GM12878 (cell line): ENCODE measurements at regions not wholly inside any gene's neighbourhood (a gene's known extent, or its start where the extent isn't known, plus 50 kb on each side); places are given as distances from the start of the nearest gene placed in this dataset.

Source experiments
- ATAC-seq: fragments of 200-7000 bp; cut with Tn5 transposase; 3 replicates; pipeline ENCODE4 v1.9.1; 2020; ENCODE audit warnings: mild to moderate bottlenecking, moderate library complexity
- BruUV-seq: library from RNA; stranded (reverse); fragments of 400-500 nt; replicated peaks from 2 replicates; lab custom pipeline; 2021; lab: Mats Ljungman, UMichigan
- CTCF ChIA-PET: fragments of 300-600 bp; sonication (Branson Sonifier 250); formaldehyde crosslinking; extraction: SDS; loops from one replicate; lab custom pipeline; 2021; ENCODE audit warnings: inconsistent platforms; lab: Yijun Ruan, JAX
- POLR2A ChIA-PET: fragments of 350-600 bp; formaldehyde crosslinking; extraction: SDS; loops from one replicate; lab custom pipeline; 2021; ENCODE audit warnings: inconsistent platforms; lab: Charles Lee
- RAD21 ChIA-PET: fragments of 300-600 bp; sonication (Branson Sonifier 250); formaldehyde crosslinking; loops from one replicate; lab custom pipeline; 2023; ENCODE audit warnings: antibody characterized with exemption; ENCODE audit not compliant: unreplicated experiment; lab: Charles Lee
- SMC1A ChIA-PET: fragments of 300-600 bp; sonication (Branson Sonifier 250); formaldehyde crosslinking; loops from one replicate; lab custom pipeline; 2023; ENCODE audit not compliant: unreplicated experiment, uncharacterized antibody; lab: Charles Lee
- DNase-seq: peaks from one replicate; pipeline ENCODE4 v3.0.0-alpha.2; 2011; ENCODE audit warnings: low read depth, low spot score
- FAIRE-seq: peaks from 3 replicates; lab custom pipeline; 2011; peaks lifted over from hg19 to GRCh38; lab: Jason Lieb, UNC
- H2AFZ ChIP-seq: 2 replicates; pipeline ENCODE4 v1.6.0; 2011; ENCODE audit warnings: low read depth, low read length, control low read depth; ENCODE audit not compliant: control insufficient read depth
- H3K27ac ChIP-seq: 2 replicates; pipeline ENCODE4 v1.5.1; 2011; ENCODE audit warnings: control low read depth; ENCODE audit not compliant: control insufficient read depth, insufficient read depth
- H3K27me3 ChIP-seq, 2 experiments: replicated peaks in 1 of 2; 2 replicates each; pipeline versions ENCODE4 v1.6.0 to v1.6.1; 2011; ENCODE audit warnings: low read length in 1 of 2; ENCODE audit not compliant: control insufficient read depth in 2 of 2, insufficient read depth in 2 of 2
- H3K36me3 ChIP-seq, 2 experiments: 2 replicates each; pipeline ENCODE4 v1.5.1; 2011; ENCODE audit warnings: low read length in 1 of 2; ENCODE audit not compliant: control insufficient read depth in 2 of 2, insufficient read depth in 2 of 2
- H3K4me1 ChIP-seq: 2 replicates; pipeline ENCODE4 v1.6.1; 2011; ENCODE audit warnings: mild to moderate bottlenecking, low read length, moderate library complexity, mixed read lengths; ENCODE audit not compliant: control insufficient read depth, insufficient read depth
- H3K4me2 ChIP-seq: 2 replicates; pipeline ENCODE4 v1.6.0; 2011; ENCODE audit warnings: control low read depth; ENCODE audit not compliant: control insufficient read depth, insufficient read depth
- H3K4me3 ChIP-seq: fragments of 200-600 bp; sonication (generic); 2 replicates; pipeline ENCODE4 v1.5.1; 2016
- H3K79me2 ChIP-seq: 2 replicates; pipeline ENCODE4 v1.6.0; 2011; ENCODE audit warnings: low read length; ENCODE audit not compliant: control insufficient read depth, insufficient read depth
- H3K9ac ChIP-seq: 2 replicates; pipeline ENCODE4 v1.8.0; 2011; ENCODE audit warnings: low read length, control low read depth, mixed read lengths; ENCODE audit not compliant: control insufficient read depth, insufficient read depth
- H3K9me3 ChIP-seq: replicated peaks from 3 replicates; pipeline ENCODE4 v1.5.1; 2011; ENCODE audit warnings: mild to moderate bottlenecking, low read length; ENCODE audit not compliant: control insufficient read depth, insufficient read depth
- H4K20me1 ChIP-seq: 2 replicates; pipeline ENCODE4 v1.6.0; 2011; ENCODE audit not compliant: control insufficient read depth, insufficient read depth
- CHD2 ChIP-seq: IDR thresholded peaks from 2 replicates; pipeline ENCODE4 v1.6.1; 2011; ENCODE audit warnings: low read depth, low read length, improper control_type of control experiment, borderline replicate concordance
- HDAC6 ChIP-seq: fragments of 200-600 bp; sonication (generic); IDR thresholded peaks from one replicate; pipeline ENCODE4 v1.8.0; 2017; ENCODE audit warnings: antibody characterized with exemption; ENCODE audit not compliant: unreplicated experiment
- IRF4 ChIP-seq: IDR thresholded peaks from 2 replicates; pipeline ENCODE4 v1.6.1; 2011; ENCODE audit warnings: low read depth, low read length
- RBBP5 ChIP-seq: fragments of 200-600 bp; sonication (generic); conservative IDR thresholded peaks from 2 replicates; pipeline ENCODE4 v1.6.1; 2016
- RELA ChIP-seq: fragments of 450-650 bp; IDR thresholded peaks from 2 replicates; pipeline ENCODE4 v1.8.0; 2014; ENCODE audit warnings: borderline replicate concordance; ENCODE audit not compliant: partially characterized antibody
- whole genome bisulfite sequencing: methylation state at CpG from one replicate; pipeline ENCODE4 v1.1.6; 2016; ENCODE audit warnings: low lambda C conversion rate; ENCODE audit not compliant: insufficient replicate concordance, insufficient coverage; ENCODE audit errors: missing lambda C conversion rate; 5-methylcytosine and 5-hydroxymethylcytosine counted together
- in situ Hi-C: fragments of 300-500 bp; cut with MboI; formaldehyde crosslinking; loops from 9 replicates; pipeline ENCODE4 v1.14.3; 2018; ENCODE audit warnings: mixed read lengths
- intact Hi-C: fragments of 100-400 bp; cut with micrococcal nuclease; formaldehyde crosslinking; loops from one replicate; pipeline ENCODE4 v1.14.2; 2022; ENCODE audit not compliant: unreplicated experiment
- TF ChIP-seq, protein P1 (sequence below): fragments of 450-650 bp; IDR thresholded peaks from 2 replicates; pipeline ENCODE4 v1.6.1; 2017; ENCODE audit warnings: borderline replicate concordance
- TF ChIP-seq, protein P2 (sequence below): fragments of 450-650 bp; IDR thresholded peaks from 2 replicates; pipeline ENCODE4 v1.6.1; 2014; ENCODE audit warnings: mild to moderate bottlenecking
- TF ChIP-seq, protein P3 (sequence below): fragments of 450-650 bp; IDR thresholded peaks from 2 replicates; pipeline ENCODE4 v1.6.1; 2016; ENCODE audit warnings: mild to moderate bottlenecking
- TF ChIP-seq, protein P4 (sequence below): fragments of 450-650 bp; formaldehyde crosslinking; IDR thresholded peaks from 2 replicates; pipeline ENCODE4 v1.4.0; 2022; ENCODE audit warnings: mild to moderate bottlenecking, moderate library complexity
- TF ChIP-seq, protein P5 (sequence below): fragments of 450-650 bp; formaldehyde crosslinking; IDR thresholded peaks from 2 replicates; pipeline ENCODE4 v1.5.0; 2022; ENCODE audit warnings: mild to moderate bottlenecking, missing genetic modification characterization

DNA sequence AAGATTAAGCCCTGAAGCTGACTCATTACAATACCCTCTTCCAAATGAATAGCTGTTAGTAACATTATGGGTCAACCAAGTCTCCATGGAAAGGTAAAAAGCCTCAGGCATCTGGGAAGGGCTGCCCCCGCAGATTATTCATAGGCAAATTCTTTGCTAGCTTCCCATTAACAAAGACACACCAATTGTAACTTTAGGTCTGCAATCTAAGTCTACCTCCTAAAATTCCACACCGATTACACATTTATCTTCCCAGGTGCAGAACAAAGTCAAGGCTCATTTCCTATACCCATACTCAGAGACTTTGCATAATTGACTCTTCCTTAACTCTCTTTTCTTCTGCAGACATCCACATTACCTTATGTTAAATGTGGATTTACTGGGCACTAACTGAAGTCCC lies 826.3 kb upstream of the MBL2 start:
- BruUV-seq: no TSS peak
- no peak for FAIRE-seq
- in situ Hi-C loops: loop anchor here (25.0 kb wide), 1 partner anchor 813 kb away; no protein-coding TSS in a partner anchor

More for the DNA sequence above, 826.3 kb upstream of the MBL2 start:
- ChIA-PET SMC1A (interaction anchor here (1.0 kb wide), 1 partner anchor 1664 kb away, joined by 3 read pairs; no protein-coding TSS in a partner anchor), CTCF (interaction anchor here (0.6 to 0.9 kb wide), 3 partner anchors 122 to 647 kb away, joined by 3 read pairs; no protein-coding TSS in a partner anchor), POLR2A (interaction anchor here (1.2 kb wide), 1 partner anchor 803 kb away, joined by 3 read pairs; no protein-coding TSS in a partner anchor), RAD21 (interaction anchor here (1.7 kb wide), 1 partner anchor 647 kb away, joined by 5 read pairs; no protein-coding TSS in a partner anchor)
- ATAC-seq: no peak
- no peaks in the 10 kb centered on the region for H4K20me1 ChIP-seq
- no peak overlapping the region for H3K9ac ChIP-seq
- no peak overlapping the region for H3K4me2 ChIP-seq
- intact Hi-C loops: loop anchor here (10.0 kb wide), 2 partner anchors 384 to 714 kb away; no protein-coding TSS in a partner anchor
- TF ChIP-seq, protein P1, sequence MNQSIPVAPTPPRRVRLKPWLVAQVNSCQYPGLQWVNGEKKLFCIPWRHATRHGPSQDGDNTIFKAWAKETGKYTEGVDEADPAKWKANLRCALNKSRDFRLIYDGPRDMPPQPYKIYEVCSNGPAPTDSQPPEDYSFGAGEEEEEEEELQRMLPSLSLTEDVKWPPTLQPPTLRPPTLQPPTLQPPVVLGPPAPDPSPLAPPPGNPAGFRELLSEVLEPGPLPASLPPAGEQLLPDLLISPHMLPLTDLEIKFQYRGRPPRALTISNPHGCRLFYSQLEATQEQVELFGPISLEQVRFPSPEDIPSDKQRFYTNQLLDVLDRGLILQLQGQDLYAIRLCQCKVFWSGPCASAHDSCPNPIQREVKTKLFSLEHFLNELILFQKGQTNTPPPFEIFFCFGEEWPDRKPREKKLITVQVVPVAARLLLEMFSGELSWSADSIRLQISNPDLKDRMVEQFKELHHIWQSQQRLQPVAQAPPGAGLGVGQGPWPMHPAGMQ: no peak
- no peak for TF ChIP-seq RBBP5
- TF ChIP-seq, protein P2, sequence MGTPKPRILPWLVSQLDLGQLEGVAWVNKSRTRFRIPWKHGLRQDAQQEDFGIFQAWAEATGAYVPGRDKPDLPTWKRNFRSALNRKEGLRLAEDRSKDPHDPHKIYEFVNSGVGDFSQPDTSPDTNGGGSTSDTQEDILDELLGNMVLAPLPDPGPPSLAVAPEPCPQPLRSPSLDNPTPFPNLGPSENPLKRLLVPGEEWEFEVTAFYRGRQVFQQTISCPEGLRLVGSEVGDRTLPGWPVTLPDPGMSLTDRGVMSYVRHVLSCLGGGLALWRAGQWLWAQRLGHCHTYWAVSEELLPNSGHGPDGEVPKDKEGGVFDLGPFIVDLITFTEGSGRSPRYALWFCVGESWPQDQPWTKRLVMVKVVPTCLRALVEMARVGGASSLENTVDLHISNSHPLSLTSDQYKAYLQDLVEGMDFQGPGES: no peak
- no peak for TF ChIP-seq IRF4
- TF ChIP-seq RELA: no peak
- TF ChIP-seq, protein P3, sequence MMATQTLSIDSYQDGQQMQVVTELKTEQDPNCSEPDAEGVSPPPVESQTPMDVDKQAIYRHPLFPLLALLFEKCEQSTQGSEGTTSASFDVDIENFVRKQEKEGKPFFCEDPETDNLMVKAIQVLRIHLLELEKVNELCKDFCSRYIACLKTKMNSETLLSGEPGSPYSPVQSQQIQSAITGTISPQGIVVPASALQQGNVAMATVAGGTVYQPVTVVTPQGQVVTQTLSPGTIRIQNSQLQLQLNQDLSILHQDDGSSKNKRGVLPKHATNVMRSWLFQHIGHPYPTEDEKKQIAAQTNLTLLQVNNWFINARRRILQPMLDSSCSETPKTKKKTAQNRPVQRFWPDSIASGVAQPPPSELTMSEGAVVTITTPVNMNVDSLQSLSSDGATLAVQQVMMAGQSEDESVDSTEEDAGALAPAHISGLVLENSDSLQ: no peak
- TF ChIP-seq, protein P4, sequence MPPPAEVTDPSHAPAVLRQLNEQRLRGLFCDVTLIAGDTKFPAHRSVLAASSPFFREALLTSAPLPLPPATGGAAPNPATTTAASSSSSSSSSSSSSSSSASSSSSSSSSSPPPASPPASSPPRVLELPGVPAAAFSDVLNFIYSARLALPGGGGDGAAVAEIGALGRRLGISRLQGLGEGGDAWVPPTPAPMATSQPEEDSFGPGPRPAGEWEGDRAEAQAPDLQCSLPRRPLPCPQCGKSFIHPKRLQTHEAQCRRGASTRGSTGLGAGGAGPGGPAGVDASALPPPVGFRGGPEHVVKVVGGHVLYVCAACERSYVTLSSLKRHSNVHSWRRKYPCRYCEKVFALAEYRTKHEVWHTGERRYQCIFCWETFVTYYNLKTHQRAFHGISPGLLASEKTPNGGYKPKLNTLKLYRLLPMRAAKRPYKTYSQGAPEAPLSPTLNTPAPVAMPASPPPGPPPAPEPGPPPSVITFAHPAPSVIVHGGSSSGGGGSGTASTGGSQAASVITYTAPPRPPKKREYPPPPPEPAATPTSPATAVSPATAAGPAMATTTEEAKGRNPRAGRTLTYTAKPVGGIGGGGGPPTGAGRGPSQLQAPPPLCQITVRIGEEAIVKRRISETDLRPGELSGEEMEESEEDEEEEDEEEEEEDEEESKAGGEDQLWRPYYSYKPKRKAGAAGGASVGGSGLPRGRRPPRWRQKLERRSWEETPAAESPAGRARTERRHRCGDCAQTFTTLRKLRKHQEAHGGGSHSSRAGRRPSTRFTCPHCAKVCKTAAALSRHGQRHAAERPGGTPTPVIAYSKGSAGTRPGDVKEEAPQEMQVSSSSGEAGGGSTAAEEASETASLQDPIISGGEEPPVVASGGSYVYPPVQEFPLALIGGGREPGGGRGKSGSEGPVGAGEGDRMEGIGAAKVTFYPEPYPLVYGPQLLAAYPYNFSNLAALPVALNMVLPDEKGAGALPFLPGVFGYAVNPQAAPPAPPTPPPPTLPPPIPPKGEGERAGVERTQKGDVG (CRISPR knock-in tag): no peak
- TF ChIP-seq, protein P5, sequence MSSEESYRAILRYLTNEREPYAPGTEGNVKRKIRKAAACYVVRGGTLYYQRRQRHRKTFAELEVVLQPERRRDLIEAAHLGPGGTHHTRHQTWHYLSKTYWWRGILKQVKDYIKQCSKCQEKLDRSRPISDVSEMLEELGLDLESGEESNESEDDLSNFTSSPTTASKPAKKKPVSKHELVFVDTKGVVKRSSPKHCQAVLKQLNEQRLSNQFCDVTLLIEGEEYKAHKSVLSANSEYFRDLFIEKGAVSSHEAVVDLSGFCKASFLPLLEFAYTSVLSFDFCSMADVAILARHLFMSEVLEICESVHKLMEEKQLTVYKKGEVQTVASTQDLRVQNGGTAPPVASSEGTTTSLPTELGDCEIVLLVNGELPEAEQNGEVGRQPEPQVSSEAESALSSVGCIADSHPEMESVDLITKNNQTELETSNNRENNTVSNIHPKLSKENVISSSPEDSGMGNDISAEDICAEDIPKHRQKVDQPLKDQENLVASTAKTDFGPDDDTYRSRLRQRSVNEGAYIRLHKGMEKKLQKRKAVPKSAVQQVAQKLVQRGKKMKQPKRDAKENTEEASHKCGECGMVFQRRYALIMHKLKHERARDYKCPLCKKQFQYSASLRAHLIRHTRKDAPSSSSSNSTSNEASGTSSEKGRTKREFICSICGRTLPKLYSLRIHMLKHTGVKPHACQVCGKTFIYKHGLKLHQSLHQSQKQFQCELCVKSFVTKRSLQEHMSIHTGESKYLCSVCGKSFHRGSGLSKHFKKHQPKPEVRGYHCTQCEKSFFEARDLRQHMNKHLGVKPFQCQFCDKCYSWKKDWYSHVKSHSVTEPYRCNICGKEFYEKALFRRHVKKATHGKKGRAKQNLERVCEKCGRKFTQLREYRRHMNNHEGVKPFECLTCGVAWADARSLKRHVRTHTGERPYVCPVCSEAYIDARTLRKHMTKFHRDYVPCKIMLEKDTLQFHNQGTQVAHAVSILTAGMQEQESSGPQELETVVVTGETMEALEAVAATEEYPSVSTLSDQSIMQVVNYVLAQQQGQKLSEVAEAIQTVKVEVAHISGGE (CRISPR knock-in tag): no peak
- no peak for TF ChIP-seq CHD2
- TF ChIP-seq HDAC6: no peak
- no peaks in the 10 kb centered on the region for H3K9me3 ChIP-seq
- no peak overlapping the region for H2AFZ ChIP-seq
- H3K4me3 ChIP-seq: no peak overlapping the region
- DNase-seq: no peak
- H3K79me2 ChIP-seq: no peaks in the 10 kb centered on the region
- 2% methylated on average over 2 of the region's 2 CpGs for WGBS
- no peaks in the 10 kb centered on the region for H3K27me3 ChIP-seq
- no peak overlapping the region for H3K27ac ChIP-seq
- H3K4me1 ChIP-seq: no peaks in the 10 kb centered on the region
- H3K36me3 ChIP-seq: no peaks in the 10 kb centered on the region
